Muscle of leg (tissue), 3 donors: ENCODE measurements at regions not wholly inside any gene's neighbourhood (a gene's known extent, or its start where the extent isn't known, plus 50 kb on each side); places are given as distances from the start of the nearest gene placed in this dataset.

Source experiments
- DNase-seq: peaks from one replicate; pipeline ENCODE4 v3.0.0; 2013
- H3K27ac ChIP-seq: one replicate; pipeline ENCODE4 v1.5.1; 2013; ENCODE audit warnings: mild to moderate bottlenecking, low read length, control low read depth
- H3K27me3 ChIP-seq: one replicate; pipeline ENCODE4 v1.6.1; 2013; ENCODE audit warnings: low read length; ENCODE audit not compliant: control insufficient read depth, insufficient read depth
- H3K36me3 ChIP-seq: one replicate; pipeline ENCODE4 v1.6.1; 2013; ENCODE audit warnings: low read length; ENCODE audit not compliant: control insufficient read depth, insufficient read depth
- H3K4me1 ChIP-seq: one replicate; pipeline ENCODE4 v1.6.1; 2013; ENCODE audit warnings: low read length; ENCODE audit not compliant: control insufficient read depth, insufficient read depth
- H3K4me3 ChIP-seq: one replicate; pipeline ENCODE4 v1.5.1; 2013; ENCODE audit warnings: low read length, control low read depth
- H3K9me3 ChIP-seq: replicated peaks from 2 replicates; pipeline ENCODE4 v1.6.1; 2013; ENCODE audit warnings: low read depth, low read length; ENCODE audit not compliant: control insufficient read depth
- WGBS: methylation state at CpG from one replicate; pipeline ENCODE4 v1.1.5; 2013; ENCODE audit warnings: missing lambda C conversion rate; ENCODE audit not compliant: insufficient coverage; 5-methylcytosine and 5-hydroxymethylcytosine counted together

- Histone ChIP-seq H3K36me3 (no peaks in the 10 kb centered on the region), H3K27me3 (no peaks in the 10 kb centered on the region), H3K9me3 (no peaks in the 10 kb centered on the region), H3K4me1 (no peaks in the 10 kb centered on the region), H3K27ac (no peak overlapping the region), H3K4me3 (no peak overlapping the region)
- WGBS, result 90% methylated on average over 3 of the region's 3 CpGs
- no peak for DNase-seq
Measured at GRCh38 chr4:27463816-27464215, 603.2 kb downstream of the STIM2 start.

- no peak for DNase-seq
- Histone ChIP-seq H3K9me3 (no peaks in the 10 kb centered on the region), H3K27ac (no peak overlapping the region), H3K4me3 (no peak overlapping the region), H3K4me1 (no peaks in the 10 kb centered on the region), H3K36me3 (no peaks in the 10 kb centered on the region), H3K27me3 (no peaks in the 10 kb centered on the region)
Measured at GRCh38 chr4:27467351-27467750, 606.7 kb downstream of the STIM2 start.

- Histone ChIP-seq H3K4me3 (no peak overlapping the region), H3K27me3 (no peaks in the 10 kb centered on the region), H3K36me3 (no peaks in the 10 kb centered on the region), H3K9me3 (no peaks in the 10 kb centered on the region), H3K27ac (no peak overlapping the region), H3K4me1 (no peaks in the 10 kb centered on the region)
- WGBS, result no CpG with 5 or more reads among the region's 1 CpG
- DNase-seq, result no peak
Measured at GRCh38 chr4:27472364-27472763, 611.7 kb downstream of the STIM2 start.

GRCh38 chr4:27474691-27475090, 614.0 kb downstream of the STIM2 start:
- H3K9me3 ChIP-seq, result no peaks in the 10 kb centered on the region
- H3K36me3 ChIP-seq, result no peaks in the 10 kb centered on the region
- H3K4me1 ChIP-seq, result no peaks in the 10 kb centered on the region
- WGBS, result no CpG with 5 or more reads among the region's 1 CpG
- no peaks in the 10 kb centered on the region for H3K27me3 ChIP-seq
- H3K27ac ChIP-seq, result no peak overlapping the region
- no peak for DNase-seq
- no peak overlapping the region for H3K4me3 ChIP-seq

GRCh38 chr4:27484216-27484615, 623.6 kb downstream of the STIM2 start:
- H3K27ac ChIP-seq, result no peak overlapping the region
- no peak overlapping the region for H3K4me3 ChIP-seq
- H3K27me3 ChIP-seq, result no peaks in the 10 kb centered on the region
- no peaks in the 10 kb centered on the region for H3K4me1 ChIP-seq
- no peaks in the 10 kb centered on the region for H3K9me3 ChIP-seq
- WGBS, result no CpG with 5 or more reads among the region's 8 CpGs
- H3K36me3 ChIP-seq, result no peaks in the 10 kb centered on the region
- DNase-seq, result no peak

- Histone ChIP-seq H3K9me3 (no peaks in the 10 kb centered on the region), H3K36me3 (no peaks in the 10 kb centered on the region), H3K4me3 (no peak overlapping the region), H3K27ac (no peak overlapping the region), H3K4me1 (no peaks in the 10 kb centered on the region), H3K27me3 (no peaks in the 10 kb centered on the region)
- 87% methylated on average over 4 of the region's 4 CpGs for WGBS
- no peak for DNase-seq
Measured at GRCh38 chr4:27490315-27490714, 629.7 kb downstream of the STIM2 start.

GRCh38 chr4:27490766-27491165, 630.1 kb downstream of the STIM2 start:
- Histone ChIP-seq H3K4me1 (no peaks in the 10 kb centered on the region), H3K27ac (no peak overlapping the region), H3K36me3 (no peaks in the 10 kb centered on the region), H3K27me3 (no peaks in the 10 kb centered on the region), H3K9me3 (no peaks in the 10 kb centered on the region), H3K4me3 (no peak overlapping the region)
- DNase-seq, result no peak
- WGBS, result 83% methylated on average over 1 of the region's 2 CpGs

GRCh38 chr4:27506401-27506800, 645.8 kb downstream of the STIM2 start:
- H3K27ac ChIP-seq, result no peak overlapping the region
- H3K9me3 ChIP-seq, result no peaks in the 10 kb centered on the region
- no peaks in the 10 kb centered on the region for H3K4me1 ChIP-seq
- no peak for DNase-seq
- H3K4me3 ChIP-seq, result no peak overlapping the region
- WGBS, result no CpG with 5 or more reads among the region's 1 CpG
- no peaks in the 10 kb centered on the region for H3K36me3 ChIP-seq
- no peaks in the 10 kb centered on the region for H3K27me3 ChIP-seq

GRCh38 chr4:27514711-27515110, 654.1 kb downstream of the STIM2 start:
- no peaks in the 10 kb centered on the region for H3K9me3 ChIP-seq
- no peaks in the 10 kb centered on the region for H3K27me3 ChIP-seq
- H3K36me3 ChIP-seq, result no peaks in the 10 kb centered on the region
- no CpG with 5 or more reads among the region's 2 CpGs for WGBS
- H3K4me3 ChIP-seq, result no peak overlapping the region
- H3K27ac ChIP-seq, result no peak overlapping the region
- no peaks in the 10 kb centered on the region for H3K4me1 ChIP-seq
- DNase-seq, result no peak

GRCh38 chr4:27515140-27515539, 654.5 kb downstream of the STIM2 start:
- DNase-seq, result no peak
- Histone ChIP-seq H3K9me3 (no peaks in the 10 kb centered on the region), H3K27me3 (no peaks in the 10 kb centered on the region), H3K4me3 (no peak overlapping the region), H3K27ac (no peak overlapping the region), H3K4me1 (no peaks in the 10 kb centered on the region), H3K36me3 (no peaks in the 10 kb centered on the region)
- no CpG with 5 or more reads among the region's 2 CpGs for WGBS

GRCh38 chr4:27518876-27519275, 658.2 kb downstream of the STIM2 start:
- Histone ChIP-seq H3K27me3 (no peaks in the 10 kb centered on the region), H3K9me3 (no peaks in the 10 kb centered on the region), H3K36me3 (no peaks in the 10 kb centered on the region), H3K4me3 (no peak overlapping the region), H3K4me1 (no peaks in the 10 kb centered on the region), H3K27ac (no peak overlapping the region)
- no CpG with 5 or more reads among the region's 2 CpGs for WGBS
- DNase-seq, result no peak
